HUES64 (cell line): ENCODE measurements at regions not wholly inside any gene's neighbourhood (a gene's known extent, or its start where the extent isn't known, plus 50 kb on each side); places are given as distances from the start of the nearest gene placed in this dataset.

Experiments used
- H3K27ac ChIP-seq: 2 replicates; pipeline ENCODE4 v1.7.0; 2013; ENCODE audit warnings: low read depth, low read length, inconsistent platforms
- H3K27me3 ChIP-seq: 2 replicates; pipeline ENCODE4 v1.6.1; 2013; ENCODE audit warnings: mild to moderate bottlenecking, low read length; ENCODE audit not compliant: insufficient read depth
- H3K36me3 ChIP-seq: 2 replicates; pipeline ENCODE4 v1.6.1; 2013; ENCODE audit warnings: mild to moderate bottlenecking, low read length; ENCODE audit not compliant: insufficient read depth
- H3K4me1 ChIP-seq: 2 replicates; pipeline ENCODE4 v1.6.1; 2013; ENCODE audit warnings: mild to moderate bottlenecking, low read length, moderate library complexity; ENCODE audit not compliant: insufficient read depth
- H3K4me3 ChIP-seq: 2 replicates; pipeline ENCODE4 v1.5.1; 2013; ENCODE audit warnings: mild to moderate bottlenecking, low read length, moderate library complexity
- H3K9ac ChIP-seq: 2 replicates; pipeline ENCODE4 v1.6.1; 2013; ENCODE audit warnings: mild to moderate bottlenecking, low read depth, low read length
- H3K9me3 ChIP-seq: 2 replicates; pipeline ENCODE4 v1.6.1; 2013; ENCODE audit warnings: low read depth, low read length; ENCODE audit not compliant: insufficient read depth
- WGBS: fragments of 150-250, 120-280 bp; methylation state at CpG from one replicate; pipeline ENCODE4 v1.1.7; 2013; ENCODE audit warnings: missing lambda C conversion rate; 5-methylcytosine and 5-hydroxymethylcytosine counted together

DNA sequence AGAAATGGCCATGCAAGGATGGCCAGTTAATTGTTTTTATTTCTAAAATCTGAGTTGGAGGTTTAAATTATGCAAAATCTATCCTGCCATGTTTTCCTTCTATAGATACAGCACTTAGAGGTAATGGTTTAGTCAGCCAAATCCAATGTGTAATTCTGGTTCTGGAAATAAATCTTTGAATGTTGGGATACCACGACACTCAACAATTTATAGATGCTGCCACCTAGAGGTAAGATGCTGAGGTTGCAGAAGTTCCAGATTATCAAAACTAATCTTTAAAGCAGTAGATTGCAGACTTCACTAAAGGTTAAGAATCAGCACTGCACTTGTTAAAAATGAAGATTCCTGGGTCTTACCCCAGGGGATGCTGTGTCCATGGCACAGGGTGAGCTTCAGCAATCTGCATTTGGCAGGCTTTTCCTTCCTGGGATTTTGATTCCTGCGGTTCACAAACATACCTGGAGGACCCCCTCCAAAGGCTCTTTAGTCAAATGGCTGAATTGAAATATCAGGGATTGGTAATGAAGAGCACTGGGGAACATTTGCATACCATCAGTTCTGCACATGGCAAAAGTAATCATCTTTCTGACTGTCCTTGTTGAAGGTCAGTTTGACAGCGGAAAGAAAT, 53.4 kb upstream of the ANO4 start:
- 54% methylated on average over 3 of the region's 3 CpGs for WGBS
- Histone ChIP-seq H3K36me3 (no peaks in the 10 kb centered on the region), H3K4me3 (no peak overlapping the region), H3K27ac (no peak overlapping the region), H3K27me3 (no peaks in the 10 kb centered on the region), H3K9me3 (no peaks in the 10 kb centered on the region), H3K4me1 (no peaks in the 10 kb centered on the region), H3K9ac (no peak overlapping the region)

- Histone ChIP-seq H3K9me3 (no peaks in the 10 kb centered on the region), H3K4me1 (no peaks in the 10 kb centered on the region), H3K36me3 (no peaks in the 10 kb centered on the region), H3K9ac (no peak overlapping the region), H3K4me3 (no peak overlapping the region), H3K27ac (no peak overlapping the region), H3K27me3 (no peaks in the 10 kb centered on the region)
- no CpG with 5 or more reads among the region's 1 CpG for WGBS
Measured at GRCh38 chr12:100743060-100743459, 51.5 kb upstream of the ANO4 start.
